Endothelial cell of umbilical vein (primary cell): ENCODE measurements at regions not wholly inside any gene's neighbourhood (a gene's known extent, or its start where the extent isn't known, plus 50 kb on each side); places are given as distances from the start of the nearest gene placed in this dataset.

ENCODE experiments used
- EZH2 ChIP-seq: IDR thresholded peaks from 2 replicates; pipeline ENCODE4 v1.6.1; 2012; ENCODE audit warnings: borderline replicate concordance, low read depth, mild to moderate bottlenecking, moderate library complexity, low read length, inconsistent platforms; ENCODE audit not compliant: severe bottlenecking
- JUN ChIP-seq: IDR thresholded peaks from 2 replicates; pipeline ENCODE4 v1.6.1; 2011; ENCODE audit warnings: borderline replicate concordance, low read depth; ENCODE audit not compliant: insufficient read length, insufficient read depth
- MYC ChIP-seq: IDR thresholded peaks from one replicate; pipeline ENCODE4 v1.6.1; 2011; ENCODE audit warnings: mild to moderate bottlenecking, low read depth, low read length
- POLR2A ChIP-seq: IDR thresholded peaks from 2 replicates; pipeline ENCODE4 v1.6.1; 2012; ENCODE audit warnings: low read depth, mild to moderate bottlenecking, control low read depth, low read length
- POLR2AphosphoS5 ChIP-seq: IDR thresholded peaks from 2 replicates; pipeline ENCODE4 v1.6.1; 2012; ENCODE audit warnings: low read depth, mild to moderate bottlenecking, control low read depth, low read length, moderate library complexity; ENCODE audit not compliant: insufficient read depth
- TF ChIP-seq, protein P1 (sequence below), 2 donors: IDR thresholded peaks; 1 replicate in 1 of 2; 2 replicates in 1 of 2; pipeline ENCODE4 v1.5.1; 2011; ENCODE audit warnings: low read length in 2 of 2, mild to moderate bottlenecking in 2 of 2, moderate library complexity in 2 of 2, control low read depth in 1 of 2, inconsistent platforms in 1 of 2, low read depth in 1 of 2; ENCODE audit not compliant: insufficient read depth in 1 of 2; ENCODE audit errors: extremely low read depth in 1 of 2
- TF ChIP-seq, protein P2 (sequence below): IDR thresholded peaks from 2 replicates; pipeline ENCODE4 v1.6.1; 2011; ENCODE audit not compliant: insufficient read depth, insufficient read length

DNA sequence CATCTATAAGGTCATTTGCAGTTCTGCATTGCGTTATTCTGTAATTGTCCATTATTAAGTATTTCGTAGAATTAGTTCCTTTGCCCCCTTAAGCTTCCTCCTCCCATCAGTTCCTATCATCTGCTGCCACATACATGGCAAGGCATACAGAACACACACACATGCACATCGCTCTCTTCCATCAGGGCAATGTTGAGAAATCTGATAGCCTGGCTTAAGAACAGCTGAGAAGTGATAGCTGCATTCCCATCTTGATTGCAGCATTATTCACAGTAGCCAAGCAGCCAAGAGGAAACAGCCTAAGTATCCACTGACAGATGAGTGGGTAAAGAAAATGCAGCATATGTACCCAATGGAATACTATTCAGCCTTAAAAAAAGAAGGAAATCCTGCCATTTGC, 186.8 kb upstream of the CADM1 start:
- TF ChIP-seq, protein P1, sequence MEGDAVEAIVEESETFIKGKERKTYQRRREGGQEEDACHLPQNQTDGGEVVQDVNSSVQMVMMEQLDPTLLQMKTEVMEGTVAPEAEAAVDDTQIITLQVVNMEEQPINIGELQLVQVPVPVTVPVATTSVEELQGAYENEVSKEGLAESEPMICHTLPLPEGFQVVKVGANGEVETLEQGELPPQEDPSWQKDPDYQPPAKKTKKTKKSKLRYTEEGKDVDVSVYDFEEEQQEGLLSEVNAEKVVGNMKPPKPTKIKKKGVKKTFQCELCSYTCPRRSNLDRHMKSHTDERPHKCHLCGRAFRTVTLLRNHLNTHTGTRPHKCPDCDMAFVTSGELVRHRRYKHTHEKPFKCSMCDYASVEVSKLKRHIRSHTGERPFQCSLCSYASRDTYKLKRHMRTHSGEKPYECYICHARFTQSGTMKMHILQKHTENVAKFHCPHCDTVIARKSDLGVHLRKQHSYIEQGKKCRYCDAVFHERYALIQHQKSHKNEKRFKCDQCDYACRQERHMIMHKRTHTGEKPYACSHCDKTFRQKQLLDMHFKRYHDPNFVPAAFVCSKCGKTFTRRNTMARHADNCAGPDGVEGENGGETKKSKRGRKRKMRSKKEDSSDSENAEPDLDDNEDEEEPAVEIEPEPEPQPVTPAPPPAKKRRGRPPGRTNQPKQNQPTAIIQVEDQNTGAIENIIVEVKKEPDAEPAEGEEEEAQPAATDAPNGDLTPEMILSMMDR (IDR thresholded peaks at IDR 0.05; ENCODE audit: extremely low read depth in 1 of 2, insufficient read depth in 1 of 2, low read depth in 1 of 2, low read length in 2 of 2), result no peak
- no peak for TF ChIP-seq POLR2A
- TF ChIP-seq EZH2, result no peak
- TF ChIP-seq POLR2AphosphoS5, result no peak
- TF ChIP-seq, protein P2, sequence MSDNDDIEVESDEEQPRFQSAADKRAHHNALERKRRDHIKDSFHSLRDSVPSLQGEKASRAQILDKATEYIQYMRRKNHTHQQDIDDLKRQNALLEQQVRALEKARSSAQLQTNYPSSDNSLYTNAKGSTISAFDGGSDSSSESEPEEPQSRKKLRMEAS, result no peak
- TF ChIP-seq MYC, result no peak
- TF ChIP-seq JUN, result no peak
